ENCODE measurements at regions not wholly inside any gene's neighbourhood (a gene's known extent, or its start where the extent isn't known, plus 50 kb on each side); places are given as distances from the start of the nearest gene placed in this dataset.
"Not testable (repeated sequence)": the region's sequence is repeated elsewhere in the genome, so short reads cannot be mapped to it uniquely, and the experiment has no call there.

GRCh38 chr4:49320725-49321410 is 334.8 kb downstream of the CWH43 start:
- WGBS, 2 donors = 82 to 87% methylated on average over 10 to 20 of the region's 24 CpGs
- H3K9me3 ChIP-seq = not testable (repeated sequence)

GRCh38 chr4:49321511-49322300 is 335.6 kb downstream of the CWH43 start:
- H3K4me1 ChIP-seq; H3K4me3 ChIP-seq; H3K27ac ChIP-seq; H3K27me3 ChIP-seq; H3K36me3 ChIP-seq; intact Hi-C loops (cut with DNase I); H3K9me3 ChIP-seq; DNase-seq: not testable (repeated sequence)
- 77 to 82% methylated on average over 8 to 12 of the region's 12 CpGs for WGBS, 2 donors

More at GRCh38 chr4:49320725-49321410, 334.8 kb downstream of the CWH43 start:
- H3K36me3 ChIP-seq; H3K4me1 ChIP-seq; H3K4me3 ChIP-seq; H3K27me3 ChIP-seq; intact Hi-C loops (cut with DNase I); H3K27ac ChIP-seq; DNase-seq: not testable (repeated sequence)

DNA sequence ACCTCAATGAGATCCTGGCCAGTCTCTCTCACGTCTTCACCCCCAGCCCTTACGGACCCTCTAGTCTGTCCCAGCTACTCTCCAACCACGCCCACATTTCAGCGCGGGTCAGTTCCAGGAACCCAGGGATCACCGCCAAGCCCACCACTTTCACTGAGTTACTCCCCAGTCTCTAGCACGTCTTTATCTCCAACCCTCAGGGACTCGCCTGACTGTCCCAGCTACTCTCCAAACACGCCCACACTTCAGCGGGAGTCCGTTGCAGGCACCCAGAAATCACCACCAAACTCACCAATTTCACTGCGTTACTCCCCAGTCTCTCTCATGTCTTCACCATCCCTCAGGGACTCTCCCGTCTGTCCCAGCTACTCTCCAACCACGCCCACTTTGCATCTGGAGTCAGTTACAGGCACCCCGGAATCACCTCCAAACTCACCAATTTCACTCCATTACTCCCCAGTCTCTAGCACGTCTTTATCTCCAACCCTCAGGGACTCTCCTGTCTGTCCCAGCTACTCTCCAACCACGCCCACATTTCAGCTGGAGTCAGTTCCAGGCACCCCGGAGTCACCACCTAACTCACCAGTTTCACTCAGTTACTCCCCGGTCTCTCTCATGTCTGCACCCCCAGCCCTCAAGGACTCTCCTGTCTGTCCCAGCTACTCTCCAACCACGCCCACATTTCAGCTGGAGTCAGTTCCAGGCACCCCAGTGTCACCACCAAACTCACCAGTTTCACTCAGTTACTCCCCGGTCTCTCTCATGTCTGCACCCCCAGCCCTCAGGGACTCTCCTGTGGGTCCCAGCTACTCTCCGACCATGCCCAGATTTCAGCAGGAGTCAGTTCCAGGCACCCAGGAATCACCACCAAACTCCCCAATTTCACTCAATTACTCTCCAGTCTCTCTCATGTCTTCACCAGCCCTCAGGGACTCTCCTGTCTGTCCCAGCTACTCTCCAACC is 336.8 kb downstream of the CWH43 start:
- intact Hi-C loops (cut with DNase I); H3K4me3 ChIP-seq; DNase-seq; H3K27me3 ChIP-seq; H3K36me3 ChIP-seq; H3K27ac ChIP-seq; H3K9me3 ChIP-seq; H3K4me1 ChIP-seq: not testable (repeated sequence)
- WGBS, 2 donors = 71 to 74% methylated on average over 22 of the region's 22 CpGs

GRCh38 chr4:49323573-49323940 is 337.5 kb downstream of the CWH43 start:
- 56% methylated on average over 2 to 8 of the region's 10 CpGs for WGBS, 2 donors
- H3K9me3 ChIP-seq; H3K4me1 ChIP-seq; H3K27me3 ChIP-seq; H3K4me3 ChIP-seq; DNase-seq; H3K36me3 ChIP-seq; H3K27ac ChIP-seq; intact Hi-C loops (cut with DNase I): not testable (repeated sequence)

All from esophagus squamous epithelium (tissue), 5 donors.